ENCODE measurements at regions not wholly inside any gene's neighbourhood (a gene's known extent, or its start where the extent isn't known, plus 50 kb on each side); places are given as distances from the start of the nearest gene placed in this dataset.

DNA sequence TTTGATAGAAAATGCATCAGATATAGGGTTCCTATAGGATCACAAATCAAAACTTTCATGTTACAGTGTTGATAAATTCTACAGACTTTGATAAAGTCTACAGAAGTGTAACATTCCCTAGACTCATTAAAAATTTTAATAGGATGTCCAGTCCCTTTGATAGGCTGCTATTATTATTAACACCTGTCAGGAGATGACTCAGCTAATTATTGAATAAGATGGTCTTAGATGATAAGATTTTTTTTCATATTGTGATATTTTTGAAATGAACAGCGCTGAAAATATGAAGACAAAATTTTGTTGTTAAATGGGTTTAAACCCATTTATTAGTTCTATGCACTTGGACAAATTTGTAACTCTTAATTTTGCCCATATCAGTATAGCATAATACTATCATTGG, 356.8 kb upstream of the SLITRK1 start:
- WGBS, 5 donors, result 88 to 98% (median 96%) methylated on average over 1 of the region's 1 CpG
- no peak for DNase-seq
- no peak for TF ChIP-seq POLR2A (IDR thresholded peaks at IDR 0.05)
- TF ChIP-seq POLR2AphosphoS5 (IDR thresholded peaks at IDR 0.05), result no peak
- TF ChIP-seq CTCF (IDR thresholded peaks at IDR 0.05 in 8 of 11, conservative IDR thresholded peaks at IDR 0.05 in 3 of 11), result no peak
- intact Hi-C loops (cut with DNase I; ENCODE audit: low total_unique reads), result no loop called here
- no peaks in the 10 kb centered on the region for H3K4me1 ChIP-seq
- H3K36me3 ChIP-seq, result no peaks in the 10 kb centered on the region
- no peak overlapping the region for H3K27ac ChIP-seq
- H3K27me3 ChIP-seq (replicated peaks in 1 of 7), result no peaks in the 10 kb centered on the region
- H3K4me3 ChIP-seq, result no peak overlapping the region
- H3K9me3 ChIP-seq, result peaks cover 0 to 3% (median 0%) of the 10 kb centered on the region in 8 donors

GRCh38 chr13:84238381-84238780, 356.1 kb upstream of the SLITRK1 start:
- no peak overlapping the region for H3K27ac ChIP-seq
- no peak for TF ChIP-seq POLR2A (IDR thresholded peaks at IDR 0.05)
- TF ChIP-seq CTCF (IDR thresholded peaks at IDR 0.05 in 8 of 11, conservative IDR thresholded peaks at IDR 0.05 in 3 of 11), result no peak
- TF ChIP-seq POLR2AphosphoS5 (IDR thresholded peaks at IDR 0.05), result no peak
- DNase-seq, result no peak
- no peaks in the 10 kb centered on the region for H3K4me1 ChIP-seq
- no peak overlapping the region for H3K4me3 ChIP-seq
- intact Hi-C loops (cut with DNase I; ENCODE audit: low total_unique reads), result no loop called here
- 81 to 98% (median 90%) methylated on average over 1 of the region's 1 CpG for WGBS, 5 donors
- H3K27me3 ChIP-seq (replicated peaks in 1 of 7), result no peaks in the 10 kb centered on the region
- H3K36me3 ChIP-seq, result no peaks in the 10 kb centered on the region
- H3K9me3 ChIP-seq, result peaks cover 0 to 3% (median 0%) of the 10 kb centered on the region in 8 donors

GRCh38 chr13:84237143-84237542, 354.9 kb upstream of the SLITRK1 start:
- no peak overlapping the region for H3K4me3 ChIP-seq
- WGBS, 5 donors, result 13 to 29% (median 15%) methylated on average over 3 of the region's 3 CpGs
- no peak overlapping the region for H3K27ac ChIP-seq
- no peaks in the 10 kb centered on the region for H3K27me3 ChIP-seq (replicated peaks in 1 of 7)
- no peaks in the 10 kb centered on the region for H3K36me3 ChIP-seq
- peaks cover 0 to 3% (median 0%) of the 10 kb centered on the region in 8 donors for H3K9me3 ChIP-seq
- DNase-seq, result no peak
- TF ChIP-seq CTCF (IDR thresholded peaks at IDR 0.05 in 8 of 11, conservative IDR thresholded peaks at IDR 0.05 in 3 of 11) (no peak), POLR2AphosphoS5 (IDR thresholded peaks at IDR 0.05) (no peak), POLR2A (IDR thresholded peaks at IDR 0.05) (no peak)
- intact Hi-C loops (cut with DNase I; ENCODE audit: low total_unique reads), result no loop called here
- H3K4me1 ChIP-seq, result no peaks in the 10 kb centered on the region

- intact Hi-C loops (cut with DNase I; ENCODE audit: low total_unique reads), result no loop called here
Measured at GRCh38 chr13:84234416-84234815, 352.1 kb upstream of the SLITRK1 start.

More at GRCh38 chr13:84234416-84234815, 352.1 kb upstream of the SLITRK1 start:
- Histone ChIP-seq H3K27ac (no peak overlapping the region), H3K27me3 (replicated peaks in 1 of 7) (no peaks in the 10 kb centered on the region), H3K4me3 (no peak overlapping the region), H3K36me3 (no peaks in the 10 kb centered on the region), H3K9me3 (no peaks in the 10 kb centered on the region), H3K4me1 (no peaks in the 10 kb centered on the region)
- no peak for TF ChIP-seq CTCF (IDR thresholded peaks at IDR 0.05 in 8 of 11, conservative IDR thresholded peaks at IDR 0.05 in 3 of 11)
- no peak for TF ChIP-seq POLR2AphosphoS5 (IDR thresholded peaks at IDR 0.05)
- TF ChIP-seq POLR2A (IDR thresholded peaks at IDR 0.05), result no peak
- no peak for DNase-seq
